ENCODE measurements at regions not wholly inside any gene's neighbourhood (a gene's known extent, or its start where the extent isn't known, plus 50 kb on each side); places are given as distances from the start of the nearest gene placed in this dataset.

DNA sequence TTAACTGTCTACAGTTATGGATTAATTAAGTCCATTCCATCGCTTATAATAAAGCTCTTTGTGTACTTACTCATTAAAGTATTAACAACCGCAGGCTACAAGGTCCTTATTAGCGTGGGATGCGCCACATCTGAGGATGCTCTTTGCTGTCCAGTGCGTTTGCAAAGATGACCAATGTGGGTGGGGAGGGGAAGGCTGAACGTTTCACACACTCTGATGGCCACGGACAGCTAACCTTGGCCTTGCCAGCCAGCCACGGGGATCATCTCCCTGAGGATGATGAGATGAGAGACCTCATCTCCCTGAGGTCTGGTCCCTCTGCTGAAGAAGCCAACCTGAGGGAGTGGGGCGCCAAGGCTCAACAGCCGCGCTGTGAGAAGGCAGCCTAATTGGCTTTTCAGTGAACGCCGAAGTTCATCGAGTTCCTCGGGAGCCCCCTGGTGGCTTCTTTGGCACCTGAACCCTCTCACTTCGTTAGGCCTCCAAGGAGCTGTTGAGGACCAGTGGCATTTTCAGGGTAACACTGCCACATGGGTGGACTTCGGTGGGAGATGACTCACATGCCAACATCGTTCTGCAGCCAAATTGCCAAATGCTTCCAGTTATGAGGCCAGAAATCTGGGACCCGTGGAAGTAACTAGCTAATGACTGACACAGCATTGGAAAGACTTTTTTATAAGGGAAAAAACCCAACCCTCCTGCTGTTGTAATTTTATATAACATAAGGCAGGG, 69.3 kb upstream of the SEC11C start:
- WGBS, result 31% methylated on average over 19 of the region's 19 CpGs
- no peak overlapping the region for H3K9ac ChIP-seq (ENCODE audit: low read depth in 1 of 2, low read length in 2 of 2)
- no peaks in the 10 kb centered on the region for H3K4me1 ChIP-seq (ENCODE audit: control insufficient read depth in 4 of 4, insufficient read depth in 4 of 4, low read length in 3 of 4)
- no peak overlapping the region for H3K27ac ChIP-seq (ENCODE audit: low read depth in 1 of 2, low read length in 2 of 2)
- no peak overlapping the region for H3K4me3 ChIP-seq (ENCODE audit: low read depth in 1 of 3, low read length in 3 of 3)
- TF ChIP-seq RXRA (IDR thresholded peaks at IDR 0.05) (peak in 1 of 2 donors; percentile 24), EGR1 (IDR thresholded peaks at IDR 0.05; ENCODE audit: low read depth in 2 of 2) (no peak), YY1 (IDR thresholded peaks at IDR 0.05) (no peak), SP1 (IDR thresholded peaks at IDR 0.05) (no peak), CTCF (IDR thresholded peaks at IDR 0.05; ENCODE audit: low read depth, low read length, missing input control) (peak; percentile 80), FOXA1 (IDR thresholded peaks at IDR 0.05) (no peak), TAF1 (conservative IDR thresholded peaks at IDR 0.05) (no peak), RAD21 (IDR thresholded peaks at IDR 0.05) (peak; percentile 85 to 92)
- TF ChIP-seq, protein P1, sequence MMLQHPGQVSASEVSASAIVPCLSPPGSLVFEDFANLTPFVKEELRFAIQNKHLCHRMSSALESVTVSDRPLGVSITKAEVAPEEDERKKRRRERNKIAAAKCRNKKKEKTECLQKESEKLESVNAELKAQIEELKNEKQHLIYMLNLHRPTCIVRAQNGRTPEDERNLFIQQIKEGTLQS (IDR thresholded peaks at IDR 0.05), result no peak
- H3K9me3 ChIP-seq (ENCODE audit: control insufficient read depth in 4 of 4, low read length in 3 of 4), result no peaks in the 10 kb centered on the region
- H3K36me3 ChIP-seq (ENCODE audit: control insufficient read depth in 4 of 4, insufficient read depth in 3 of 4, low read depth in 1 of 4, low read length in 3 of 4), result no peaks in the 10 kb centered on the region
- no peaks in the 10 kb centered on the region for H3K27me3 ChIP-seq (ENCODE audit: control insufficient read depth in 4 of 4, insufficient read depth in 4 of 4, low read length in 3 of 4)
- peak; percentile 76 for DNase-seq (ENCODE audit: low spot score)

DNA sequence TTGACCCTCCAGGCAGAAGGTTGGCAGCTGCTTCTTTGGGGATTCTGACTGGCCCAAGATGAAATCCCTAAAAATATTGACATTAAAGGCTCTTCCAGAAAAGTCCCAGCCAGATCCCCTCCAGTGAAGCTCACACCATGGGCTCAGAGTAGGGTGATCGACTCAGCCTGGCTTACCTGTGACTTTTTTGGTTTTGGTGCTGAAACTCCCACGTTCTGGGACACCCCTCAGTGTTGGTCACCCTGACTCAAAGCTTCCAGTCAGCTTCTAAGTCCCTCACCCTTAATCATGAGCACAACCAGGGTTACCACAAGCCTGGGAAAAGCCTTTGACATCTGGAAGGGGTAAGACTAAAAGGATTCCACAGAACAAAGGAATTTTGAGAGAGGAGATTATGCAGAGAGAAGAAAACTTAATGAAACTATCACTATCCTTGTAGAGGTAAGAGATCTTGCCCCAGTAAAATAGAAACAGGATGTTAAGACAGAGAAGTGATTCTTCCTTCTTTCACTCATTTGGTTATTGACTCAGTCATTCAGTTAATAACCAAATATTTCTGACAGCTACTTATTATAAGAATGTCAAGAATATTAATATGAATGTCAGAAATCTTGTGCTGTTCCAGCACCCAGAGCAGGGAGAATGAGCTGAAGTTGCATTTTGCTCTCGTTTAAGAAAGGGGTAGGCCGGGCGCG, 66.8 kb upstream of the SEC11C start:
- TF ChIP-seq HNF4A (conservative IDR thresholded peaks at IDR 0.05) (no peak), MAX (IDR thresholded peaks at IDR 0.05) (no peak), TAF1 (conservative IDR thresholded peaks at IDR 0.05) (no peak), RXRA (IDR thresholded peaks at IDR 0.05) (no peak), HNF4G (IDR thresholded peaks at IDR 0.05) (no peak)
- Histone ChIP-seq H3K27ac (ENCODE audit: low read depth in 1 of 2, low read length in 2 of 2) (no peak overlapping the region), H3K4me1 (ENCODE audit: control insufficient read depth in 4 of 4, insufficient read depth in 4 of 4, low read length in 3 of 4) (no peaks in the 10 kb centered on the region), H3K27me3 (ENCODE audit: control insufficient read depth in 4 of 4, insufficient read depth in 4 of 4, low read length in 3 of 4) (peaks cover 0 to 2% (median 0%) of the 10 kb centered on the region in 4 donors), H3K36me3 (ENCODE audit: control insufficient read depth in 4 of 4, insufficient read depth in 3 of 4, low read depth in 1 of 4, low read length in 3 of 4) (no peaks in the 10 kb centered on the region), H3K9ac (ENCODE audit: low read depth in 1 of 2, low read length in 2 of 2) (no peak overlapping the region), H3K4me3 (ENCODE audit: low read depth in 1 of 3, low read length in 3 of 3) (no peak overlapping the region), H3K9me3 (ENCODE audit: control insufficient read depth in 4 of 4, low read length in 3 of 4) (no peaks in the 10 kb centered on the region)
- 91% methylated on average over 6 of the region's 6 CpGs for WGBS
- DNase-seq (ENCODE audit: low spot score), result no peak

DNA sequence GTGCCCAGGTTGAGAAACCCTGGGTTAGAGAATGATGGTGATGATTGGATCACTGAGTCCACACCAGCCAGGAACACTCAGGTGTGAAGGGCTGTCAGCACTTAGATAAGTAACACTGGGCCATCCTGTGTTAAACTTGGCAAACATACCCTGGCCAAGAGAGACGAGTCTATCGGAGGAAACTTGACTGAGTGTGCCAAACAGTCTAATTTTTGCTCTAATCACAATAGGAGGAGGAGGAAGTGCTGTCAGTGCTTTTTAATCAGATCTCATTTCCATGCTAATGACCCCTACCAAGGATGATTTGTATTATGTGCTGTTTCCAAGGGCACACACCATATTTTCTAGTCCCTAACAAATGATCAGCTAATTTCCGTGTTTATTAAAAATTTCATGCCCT, 63.8 kb upstream of the SEC11C start:
- WGBS, result 39% methylated on average over 3 of the region's 3 CpGs
- H3K27me3 ChIP-seq (ENCODE audit: control insufficient read depth in 4 of 4, insufficient read depth in 4 of 4, low read length in 3 of 4), result peaks cover 0 to 2% (median 0%) of the 10 kb centered on the region in 4 donors
- H3K27ac ChIP-seq (ENCODE audit: low read depth in 1 of 2, low read length in 2 of 2), result no peak overlapping the region
- DNase-seq (ENCODE audit: low spot score), result no peak
- H3K9me3 ChIP-seq (ENCODE audit: control insufficient read depth in 4 of 4, low read length in 3 of 4), result no peaks in the 10 kb centered on the region
- TF ChIP-seq MAX (IDR thresholded peaks at IDR 0.05) (no peak), JUND (IDR thresholded peaks at IDR 0.05) (no peak), NR2F2 (IDR thresholded peaks at IDR 0.05) (peak; percentile 31), RAD21 (IDR thresholded peaks at IDR 0.05) (no peak)
- H3K4me1 ChIP-seq (ENCODE audit: control insufficient read depth in 4 of 4, insufficient read depth in 4 of 4, low read length in 3 of 4), result no peaks in the 10 kb centered on the region
- no peaks in the 10 kb centered on the region for H3K36me3 ChIP-seq (ENCODE audit: control insufficient read depth in 4 of 4, insufficient read depth in 3 of 4, low read depth in 1 of 4, low read length in 3 of 4)
- H3K9ac ChIP-seq (ENCODE audit: low read depth in 1 of 2, low read length in 2 of 2), result no peak overlapping the region
- H3K4me3 ChIP-seq (ENCODE audit: low read depth in 1 of 3, low read length in 3 of 3), result no peak overlapping the region

All from liver (tissue), 8 donors.